IgD-negative memory B cell (primary cell): ENCODE measurements at regions not wholly inside any gene's neighbourhood (a gene's known extent, or its start where the extent isn't known, plus 50 kb on each side); places are given as distances from the start of the nearest gene placed in this dataset.

Source experiments
- H3K27ac Mint-ChIP-seq, 3 donors: one replicate each; pipeline ENCODE4 v1.8.0; 2020 to 2022; ENCODE audit warnings: mild to moderate bottlenecking in 3 of 3, mixed read lengths in 3 of 3, moderate library complexity in 1 of 3
- H3K27me3 Mint-ChIP-seq: one replicate; pipeline ENCODE4 v1.8.0; 2021; ENCODE audit warnings: mixed read lengths
- H3K36me3 Mint-ChIP-seq: one replicate; pipeline ENCODE4 v1.8.0; 2020; ENCODE audit warnings: mild to moderate bottlenecking, mixed read lengths
- H3K4me1 Mint-ChIP-seq, 3 donors: one replicate each; pipeline ENCODE4 v1.8.0; 2020 to 2022; ENCODE audit warnings: mixed read lengths in 3 of 3, mild to moderate bottlenecking in 1 of 3
- H3K4me3 Mint-ChIP-seq, 4 donors: one replicate each; pipeline ENCODE4 v1.8.0; 2020 to 2022; ENCODE audit warnings: mild to moderate bottlenecking in 4 of 4, mixed read lengths in 4 of 4, moderate library complexity in 3 of 4
- H3K9me3 Mint-ChIP-seq, 3 donors: one replicate each; pipeline ENCODE4 v1.8.0; 2020 to 2021; ENCODE audit warnings: mixed read lengths in 3 of 3, mild to moderate bottlenecking in 1 of 3

GRCh38 chr13:78806457-78806856 is 147.5 kb upstream of the OBI1 start:
- Mint-ChIP-seq H3K9me3 (peaks cover 0 to 3% (median 0%) of the 10 kb centered on the region in 3 donors), H3K27me3 (peaks cover 5% of the 10 kb centered on the region), H3K4me1 (no peaks in the 10 kb centered on the region), H3K4me3 (no peak overlapping the region), H3K36me3 (no peaks in the 10 kb centered on the region), H3K27ac (no peak overlapping the region)

DNA sequence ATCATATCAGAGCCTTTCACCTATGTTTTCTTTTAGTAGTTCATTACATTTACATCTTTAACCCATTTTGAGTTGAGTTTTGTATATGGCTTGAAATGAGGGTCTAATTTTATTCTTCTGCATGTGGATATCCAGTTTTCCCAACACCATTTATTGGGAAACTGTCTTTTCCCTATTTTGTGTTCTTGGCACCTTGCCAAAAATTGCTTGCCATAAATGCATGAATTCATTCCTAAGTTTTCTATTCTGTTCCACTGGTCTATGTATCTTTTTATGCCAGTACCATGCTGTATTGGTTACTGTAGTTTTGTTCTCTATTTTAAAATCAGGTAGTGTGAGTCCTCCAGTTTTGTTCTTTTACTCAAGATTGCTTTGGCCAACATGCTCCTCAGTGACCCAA is 144.0 kb upstream of the OBI1 start:
- Mint-ChIP-seq H3K27ac (no peak overlapping the region), H3K4me3 (no peak overlapping the region), H3K27me3 (peaks cover 3% of the 10 kb centered on the region), H3K4me1 (no peaks in the 10 kb centered on the region), H3K36me3 (no peaks in the 10 kb centered on the region), H3K9me3 (peaks cover 0 to 3% (median 0%) of the 10 kb centered on the region in 3 donors)

DNA sequence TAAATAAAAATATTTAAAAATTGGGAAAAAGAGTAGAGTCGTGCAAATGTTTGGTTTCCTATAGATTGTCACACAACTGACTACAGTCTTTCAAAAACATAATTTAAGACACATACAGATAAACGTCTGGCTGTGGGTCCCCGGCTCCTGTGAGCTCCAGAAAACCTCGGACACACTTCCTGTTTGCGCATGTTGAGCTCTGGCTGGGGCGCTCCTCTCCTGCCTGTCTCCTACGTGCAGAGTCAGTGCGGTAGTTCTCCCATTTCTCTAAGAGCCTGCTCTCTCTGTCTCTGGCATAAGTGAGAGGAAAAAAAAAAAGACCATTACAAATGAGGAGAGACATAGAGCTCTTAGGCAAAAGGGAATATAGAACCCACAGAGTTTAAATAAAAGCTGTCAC is 128.2 kb upstream of the OBI1 start:
- H3K27ac Mint-ChIP-seq = no peak overlapping the region

DNA sequence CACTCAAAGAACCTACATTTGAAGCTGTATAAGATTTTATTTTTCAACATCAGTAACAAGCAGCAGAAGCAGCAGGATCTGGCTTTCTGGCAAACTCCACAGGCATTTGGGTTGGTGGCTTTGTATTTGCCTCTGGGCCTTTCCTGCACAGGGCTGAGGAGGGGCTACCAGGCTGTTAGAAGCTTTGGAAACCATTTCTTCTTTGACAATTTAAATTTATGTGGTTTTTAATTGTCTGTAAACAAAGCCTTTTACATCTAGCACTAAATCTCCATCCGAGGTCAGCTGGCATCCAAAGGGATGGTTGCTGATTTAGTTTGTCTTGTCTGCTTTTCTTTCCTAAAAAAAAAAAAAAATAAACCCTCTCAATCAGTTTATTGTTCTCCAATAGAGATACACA is 127.5 kb upstream of the OBI1 start:
- Mint-ChIP-seq H3K36me3 (no peaks in the 10 kb centered on the region), H3K9me3 (no peaks in the 10 kb centered on the region), H3K4me1 (no peaks in the 10 kb centered on the region), H3K27ac (no peak overlapping the region), H3K27me3 (peaks cover 7% of the 10 kb centered on the region), H3K4me3 (no peak overlapping the region)

More for the DNA sequence above, 128.2 kb upstream of the OBI1 start:
- Mint-ChIP-seq H3K4me1 (no peaks in the 10 kb centered on the region), H3K4me3 (no peak overlapping the region), H3K9me3 (no peaks in the 10 kb centered on the region), H3K36me3 (no peaks in the 10 kb centered on the region), H3K27me3 (peaks cover 7% of the 10 kb centered on the region)

DNA sequence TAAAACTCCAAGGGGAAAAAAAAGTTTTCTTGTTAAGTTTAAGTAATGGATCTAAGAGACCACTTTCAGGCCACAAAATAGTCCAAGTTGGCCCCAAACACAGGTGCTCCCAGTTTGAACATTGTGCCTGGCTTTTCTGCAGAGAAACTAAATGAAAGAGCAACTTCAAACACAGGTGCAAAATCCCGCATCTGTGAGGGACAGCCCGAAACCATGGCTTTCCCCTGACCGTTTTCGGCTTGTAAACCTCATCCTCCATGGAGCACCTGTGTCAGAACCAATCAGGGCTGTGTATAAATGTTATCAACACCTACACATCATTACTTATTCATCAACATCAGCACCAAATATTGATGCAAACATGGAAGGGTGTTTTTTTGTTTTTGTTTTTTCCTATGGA is 126.8 kb upstream of the OBI1 start:
- H3K9me3 Mint-ChIP-seq = no peaks in the 10 kb centered on the region
- peaks cover 7% of the 10 kb centered on the region for H3K27me3 Mint-ChIP-seq
- H3K4me3 Mint-ChIP-seq = no peak overlapping the region
- no peaks in the 10 kb centered on the region for H3K4me1 Mint-ChIP-seq
- no peaks in the 10 kb centered on the region for H3K36me3 Mint-ChIP-seq
- H3K27ac Mint-ChIP-seq = no peak overlapping the region

DNA sequence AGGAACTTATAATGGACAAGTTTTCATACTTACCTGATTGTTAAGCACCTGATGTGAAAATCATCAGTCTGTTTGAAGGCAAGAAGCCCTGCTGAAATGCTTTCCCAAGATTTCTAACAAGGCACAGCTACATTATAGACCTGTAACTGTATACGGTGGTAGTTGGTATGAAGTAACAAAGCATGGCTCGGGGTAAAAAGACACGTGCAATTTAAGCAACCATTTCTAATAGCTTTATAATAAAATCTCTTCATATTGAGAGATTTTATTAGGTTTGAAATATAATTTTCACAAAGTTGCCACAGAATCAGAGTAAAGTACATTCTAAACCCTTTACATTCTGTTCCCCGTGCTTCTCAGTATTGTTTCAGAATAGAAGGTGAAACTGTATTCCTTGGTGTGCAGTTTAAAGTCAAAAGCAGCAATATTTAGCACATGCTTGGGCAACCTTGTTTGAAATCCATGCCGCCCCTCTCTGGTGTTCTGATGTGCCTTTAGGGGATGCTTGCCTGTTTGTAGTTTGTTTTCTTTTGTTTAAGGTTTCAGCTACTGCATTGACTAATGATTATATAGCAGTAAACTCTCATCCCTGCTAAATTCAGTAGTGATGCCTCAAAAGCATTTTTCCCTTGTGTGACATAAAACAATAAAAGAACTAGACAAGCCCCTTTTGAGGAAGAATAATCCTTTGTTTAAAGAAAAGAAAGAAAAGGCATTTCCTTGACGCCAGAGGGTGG is 125.2 kb upstream of the OBI1 start:
- Mint-ChIP-seq H3K27me3 (peaks cover 7% of the 10 kb centered on the region), H3K4me3 (no peak overlapping the region), H3K9me3 (no peaks in the 10 kb centered on the region), H3K27ac (no peak overlapping the region), H3K36me3 (no peaks in the 10 kb centered on the region), H3K4me1 (no peaks in the 10 kb centered on the region)

DNA sequence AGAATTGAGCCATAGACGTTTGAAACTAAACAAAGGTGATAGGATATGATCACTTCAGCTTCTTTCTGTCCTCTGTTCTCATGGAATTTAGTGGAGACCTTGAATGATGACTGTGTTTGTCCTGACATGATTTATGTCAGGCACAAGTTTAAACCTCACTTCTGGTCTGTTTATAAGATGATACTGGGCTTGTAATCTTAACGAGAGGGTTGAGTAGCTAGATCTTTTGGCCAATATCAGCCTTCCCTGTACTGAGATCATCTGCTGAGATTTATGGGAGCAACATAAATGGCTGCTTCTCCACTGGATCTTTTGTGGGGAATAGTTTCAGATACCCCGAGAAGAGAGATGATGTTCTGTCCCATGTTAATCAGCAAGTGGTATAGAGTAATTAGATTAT is 121.8 kb upstream of the OBI1 start:
- peaks cover 2% of the 10 kb centered on the region for H3K27me3 Mint-ChIP-seq
- no peaks in the 10 kb centered on the region for H3K4me1 Mint-ChIP-seq
- H3K36me3 Mint-ChIP-seq = no peaks in the 10 kb centered on the region
- no peak overlapping the region for H3K27ac Mint-ChIP-seq
- no peaks in the 10 kb centered on the region for H3K9me3 Mint-ChIP-seq
- no peak overlapping the region for H3K4me3 Mint-ChIP-seq

- Mint-ChIP-seq H3K36me3 (no peaks in the 10 kb centered on the region), H3K4me1 (no peaks in the 10 kb centered on the region), H3K27me3 (peaks cover 2% of the 10 kb centered on the region), H3K27ac (no peak overlapping the region), H3K4me3 (no peak overlapping the region), H3K9me3 (no peaks in the 10 kb centered on the region)
Observed at GRCh38 chr13:78779608-78780007, 120.7 kb upstream of the OBI1 start.

DNA sequence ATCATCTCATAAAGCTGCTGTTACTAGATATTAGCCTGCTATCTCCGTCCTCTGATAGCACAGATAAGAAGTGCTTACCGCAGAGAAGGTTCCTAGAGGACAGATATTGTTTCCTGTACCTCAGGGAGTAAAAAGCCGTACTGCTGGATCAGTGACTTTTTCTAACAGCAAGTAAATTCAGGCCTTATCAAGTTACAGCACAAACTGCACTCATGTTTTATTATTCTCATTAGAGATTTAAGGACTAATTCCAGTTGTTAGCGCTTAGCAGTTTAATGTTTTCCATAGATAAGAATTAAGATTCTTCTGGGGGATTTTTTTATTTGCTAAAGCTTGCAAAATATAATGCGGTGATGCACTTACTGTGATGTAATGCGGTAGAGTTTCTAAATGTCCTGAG is 119.0 kb upstream of the OBI1 start:
- H3K27me3 Mint-ChIP-seq = peaks cover 2% of the 10 kb centered on the region
- no peaks in the 10 kb centered on the region for H3K9me3 Mint-ChIP-seq
- H3K4me3 Mint-ChIP-seq = no peak overlapping the region

DNA sequence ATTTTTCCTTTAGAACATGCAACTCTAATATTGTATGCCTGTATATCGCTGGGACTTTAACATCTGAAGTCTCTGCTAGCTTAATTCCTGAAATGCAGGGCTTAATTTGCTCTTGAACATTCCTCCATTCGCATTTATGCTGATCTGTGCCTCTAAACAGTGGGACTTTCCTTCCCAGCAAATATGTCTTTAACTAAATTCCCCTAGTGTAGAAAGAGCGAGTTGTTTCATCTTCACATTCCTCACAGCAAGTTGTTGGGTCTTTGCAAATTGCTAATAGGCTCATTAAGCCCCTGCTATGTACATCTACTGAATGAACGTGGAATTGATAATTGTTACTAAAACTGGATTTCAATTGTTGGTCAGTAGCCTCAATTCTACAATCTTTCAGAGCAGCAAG is 118.4 kb upstream of the OBI1 start:
- peaks cover 2% of the 10 kb centered on the region for H3K27me3 Mint-ChIP-seq
- H3K9me3 Mint-ChIP-seq = no peaks in the 10 kb centered on the region
- H3K27ac Mint-ChIP-seq = no peak overlapping the region
- no peaks in the 10 kb centered on the region for H3K36me3 Mint-ChIP-seq
- H3K4me3 Mint-ChIP-seq = no peak overlapping the region
- no peaks in the 10 kb centered on the region for H3K4me1 Mint-ChIP-seq

More for the DNA sequence above, 119.0 kb upstream of the OBI1 start:
- Mint-ChIP-seq H3K27ac (no peak overlapping the region), H3K36me3 (no peaks in the 10 kb centered on the region), H3K4me1 (no peaks in the 10 kb centered on the region)

DNA sequence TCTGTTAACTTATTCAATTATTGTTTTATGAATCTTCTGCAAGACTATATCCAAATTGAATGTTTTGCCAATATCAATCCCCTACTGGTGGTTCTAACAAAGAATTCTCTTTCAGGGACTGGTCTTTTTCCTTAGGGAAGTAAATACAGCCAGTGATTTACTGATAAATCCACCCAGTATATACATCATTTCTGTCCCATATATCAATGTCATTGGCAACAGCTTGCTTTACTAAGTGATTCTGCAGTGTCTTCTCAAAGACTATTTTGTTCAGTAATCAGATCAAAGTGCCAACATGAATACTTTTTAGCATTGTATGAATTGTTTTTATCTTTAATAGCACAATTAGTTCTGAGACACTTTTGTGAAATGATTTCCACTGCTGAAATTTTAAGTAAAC is 114.0 kb upstream of the OBI1 start:
- Mint-ChIP-seq H3K4me1 (no peaks in the 10 kb centered on the region), H3K36me3 (no peaks in the 10 kb centered on the region), H3K27ac (no peak overlapping the region), H3K27me3 (peaks cover 2% of the 10 kb centered on the region), H3K9me3 (no peaks in the 10 kb centered on the region), H3K4me3 (no peak overlapping the region)

GRCh38 chr13:78770601-78771000 is 111.6 kb upstream of the OBI1 start:
- no peaks in the 10 kb centered on the region for H3K36me3 Mint-ChIP-seq
- H3K4me3 Mint-ChIP-seq = no peak overlapping the region
- H3K9me3 Mint-ChIP-seq = no peaks in the 10 kb centered on the region
- H3K27me3 Mint-ChIP-seq = peaks cover 6% of the 10 kb centered on the region
- H3K27ac Mint-ChIP-seq = no peak overlapping the region
- H3K4me1 Mint-ChIP-seq = no peaks in the 10 kb centered on the region

GRCh38 chr13:78768950-78769349 is 110.0 kb upstream of the OBI1 start:
- Mint-ChIP-seq H3K4me3 (no peak overlapping the region), H3K27me3 (peaks cover 6% of the 10 kb centered on the region), H3K27ac (no peak overlapping the region), H3K9me3 (peaks cover 0 to 5% (median 0%) of the 10 kb centered on the region in 3 donors), H3K4me1 (no peaks in the 10 kb centered on the region), H3K36me3 (no peaks in the 10 kb centered on the region)

- H3K27ac Mint-ChIP-seq = no peak overlapping the region
- H3K36me3 Mint-ChIP-seq = no peaks in the 10 kb centered on the region
- H3K27me3 Mint-ChIP-seq = peaks cover 6% of the 10 kb centered on the region
- H3K4me3 Mint-ChIP-seq = no peak overlapping the region
- peaks cover 0 to 5% (median 0%) of the 10 kb centered on the region in 3 donors for H3K9me3 Mint-ChIP-seq
- no peaks in the 10 kb centered on the region for H3K4me1 Mint-ChIP-seq
Observed at GRCh38 chr13:78764665-78765064, 105.7 kb upstream of the OBI1 start.

GRCh38 chr13:78762825-78763224 is 103.9 kb upstream of the OBI1 start:
- no peak overlapping the region for H3K4me3 Mint-ChIP-seq
- H3K4me1 Mint-ChIP-seq = no peaks in the 10 kb centered on the region
- H3K27me3 Mint-ChIP-seq = peaks cover 4% of the 10 kb centered on the region
- no peak overlapping the region for H3K27ac Mint-ChIP-seq
- no peaks in the 10 kb centered on the region for H3K36me3 Mint-ChIP-seq
- H3K9me3 Mint-ChIP-seq = peaks cover 0 to 5% (median 0%) of the 10 kb centered on the region in 3 donors

GRCh38 chr13:78759704-78760103 is 100.7 kb upstream of the OBI1 start:
- H3K27ac Mint-ChIP-seq = no peak overlapping the region
- H3K4me3 Mint-ChIP-seq = no peak overlapping the region
- H3K9me3 Mint-ChIP-seq = no peaks in the 10 kb centered on the region
- H3K27me3 Mint-ChIP-seq = peaks cover 2% of the 10 kb centered on the region
- no peaks in the 10 kb centered on the region for H3K4me1 Mint-ChIP-seq
- no peaks in the 10 kb centered on the region for H3K36me3 Mint-ChIP-seq
